IPS-NIHi7 (cell line): ENCODE measurements at regions not wholly inside any gene's neighbourhood (a gene's known extent, or its start where the extent isn't known, plus 50 kb on each side); places are given as distances from the start of the nearest gene placed in this dataset.

Experiments
- DNase-seq: peaks from one replicate; pipeline ENCODE4 v3.0.0; 2012; ENCODE audit warnings: mixed read lengths; ENCODE audit errors: extremely low spot score

DNA sequence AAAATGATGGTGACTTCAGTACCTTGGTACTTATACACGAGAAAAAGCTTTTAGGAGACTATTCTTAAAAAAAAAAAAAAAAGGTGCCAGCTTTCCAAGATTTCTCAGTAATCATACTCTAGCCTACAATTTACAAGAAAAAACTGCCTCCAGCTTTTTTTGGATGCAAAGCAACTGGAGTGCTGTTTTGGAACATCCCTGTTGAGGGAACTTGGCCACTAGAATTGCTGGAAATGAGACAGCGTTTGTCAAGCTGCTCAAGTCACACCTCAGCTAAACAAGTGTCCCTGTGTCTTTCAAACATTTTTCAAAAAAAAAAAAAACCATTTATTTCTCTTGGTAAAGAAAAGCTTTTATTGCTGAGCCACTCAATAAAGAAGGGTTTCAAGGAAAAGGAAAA is 413.1 kb upstream of the ARGLU1 start:
- DNase-seq: no peak

DNA sequence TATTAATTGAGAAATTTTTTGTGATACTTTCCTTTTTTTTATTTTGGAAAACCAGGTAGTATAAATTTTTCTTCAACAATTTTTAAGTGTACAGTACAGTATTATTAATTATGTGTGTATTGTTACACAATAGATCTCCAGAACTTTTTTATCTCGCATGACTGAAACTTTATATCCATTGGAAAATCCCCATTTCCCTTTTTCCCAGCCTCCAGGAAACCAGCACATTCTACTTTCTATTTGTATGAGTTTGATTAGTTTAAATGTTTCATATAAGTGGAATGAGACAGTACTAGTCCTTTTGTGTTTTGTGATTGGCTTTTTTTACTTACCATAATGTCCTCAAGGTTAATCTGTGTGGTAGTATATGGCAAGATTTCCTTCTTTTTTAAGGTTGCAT is 399.5 kb upstream of the ARGLU1 start:
- no peak for DNase-seq

DNA sequence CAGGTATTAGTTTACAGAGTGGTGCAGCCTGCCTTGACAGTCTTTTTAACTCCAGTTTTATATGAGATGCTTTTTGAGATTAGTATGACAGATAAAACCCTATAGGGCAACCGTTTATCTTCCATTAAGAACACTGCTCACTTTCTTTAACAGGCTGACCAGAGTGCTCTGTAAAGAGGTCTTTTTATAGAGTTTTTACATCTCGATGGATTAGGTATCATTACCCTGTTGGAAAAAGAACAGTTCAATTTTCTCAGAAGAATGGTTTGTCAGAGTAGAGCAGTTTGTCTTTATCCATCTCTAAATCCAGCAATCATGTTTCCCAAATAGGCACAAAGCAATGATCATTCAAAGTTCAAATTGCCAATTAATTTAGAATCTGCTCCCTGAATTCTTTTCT is 395.2 kb upstream of the ARGLU1 start:
- no peak for DNase-seq

DNA sequence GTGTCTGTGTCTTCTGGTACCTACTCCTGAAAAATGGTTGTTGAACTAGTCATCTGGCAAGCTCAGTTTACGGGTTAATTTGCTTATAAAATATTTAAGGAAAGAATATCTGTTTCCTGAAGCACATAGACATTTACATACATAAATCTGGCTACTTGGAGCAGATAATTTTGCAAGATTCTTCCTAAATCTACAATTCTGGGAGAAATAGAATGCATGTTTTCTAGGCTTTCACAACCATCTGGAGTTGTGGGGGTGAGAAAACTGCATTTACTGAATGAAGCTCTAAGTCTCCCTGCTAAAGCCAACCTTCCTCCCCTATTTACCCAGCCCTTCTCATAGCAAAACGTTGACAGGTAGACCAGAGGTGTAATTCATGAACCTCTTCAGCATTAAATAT is 393.7 kb upstream of the ARGLU1 start:
- DNase-seq: no peak

DNA sequence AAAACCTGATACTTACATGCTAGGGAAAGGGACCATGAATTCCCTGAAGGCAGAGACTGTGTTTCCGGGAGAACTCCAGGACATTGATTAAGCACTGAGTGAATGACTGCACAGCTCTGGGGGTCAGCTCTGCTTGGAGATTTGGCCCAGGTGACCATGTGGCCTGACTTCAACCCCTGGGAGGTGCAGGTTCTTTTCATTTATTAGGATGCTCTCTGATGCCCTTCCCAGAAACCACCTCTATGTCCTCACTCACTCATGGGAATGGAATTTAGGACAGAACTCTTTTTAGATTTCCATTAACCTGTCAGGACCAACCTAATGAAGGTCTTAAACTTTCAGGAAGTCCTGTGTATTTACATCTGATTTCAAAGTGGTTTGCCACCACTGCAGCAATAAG is 393.3 kb upstream of the ARGLU1 start:
- no peak for DNase-seq

DNA sequence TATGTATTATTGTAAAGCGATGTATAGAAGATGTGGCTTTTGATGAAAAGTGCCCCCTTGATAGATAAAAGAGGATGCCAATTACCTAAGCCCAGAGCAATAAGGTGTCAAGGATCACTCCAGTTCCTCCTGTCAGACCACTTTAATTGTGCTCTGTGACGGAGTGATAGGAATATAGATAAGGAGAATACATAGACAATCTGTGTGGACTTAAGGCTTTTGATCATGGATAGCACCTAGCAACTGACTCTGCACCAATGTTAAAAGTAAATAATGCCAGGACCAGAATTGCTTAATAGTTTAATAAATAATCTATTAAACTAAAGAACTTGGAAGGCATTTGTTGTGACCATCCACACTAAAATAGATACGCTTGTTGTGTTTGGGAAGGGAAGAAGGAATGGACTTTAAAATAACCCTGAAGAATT is 390.7 kb upstream of the ARGLU1 start:
- no peak for DNase-seq

DNA sequence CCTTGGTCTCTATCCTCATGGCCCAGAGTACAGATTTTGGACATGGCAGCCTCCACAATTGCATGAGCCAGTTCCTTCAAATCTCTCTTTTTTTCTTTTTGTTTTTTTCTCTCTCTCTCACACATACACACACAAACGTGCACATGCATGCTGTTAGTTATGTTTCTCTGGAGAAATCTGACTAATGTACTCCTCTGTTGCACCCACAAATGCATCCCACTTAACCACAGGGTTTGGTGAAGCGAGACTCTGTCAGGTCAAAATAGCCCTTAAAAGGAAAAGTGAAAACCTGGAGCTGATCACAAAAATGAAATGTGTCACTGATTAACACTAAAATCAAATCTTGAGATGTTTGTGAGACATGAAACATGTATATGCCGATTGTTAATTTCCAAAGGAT is 374.6 kb upstream of the ARGLU1 start:
- no peak for DNase-seq

DNA sequence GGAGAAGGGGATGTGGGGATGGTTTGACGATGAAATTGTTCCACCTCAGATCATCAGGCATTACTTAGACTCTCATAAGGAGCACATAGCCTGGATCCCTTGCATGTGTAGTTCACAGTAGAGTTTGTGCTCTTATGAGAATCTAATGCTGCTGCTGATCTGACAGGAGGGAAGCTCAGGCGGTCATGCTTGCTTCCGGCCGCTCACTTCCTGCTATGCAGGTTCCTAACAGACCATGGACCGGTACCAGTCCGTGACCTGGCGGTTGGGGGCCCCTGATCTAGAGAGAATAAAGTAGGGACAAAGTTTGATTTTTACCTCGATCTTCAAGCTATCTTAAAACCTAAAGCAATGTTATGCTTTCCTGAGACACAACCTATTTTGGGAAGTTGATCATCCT is 373.8 kb upstream of the ARGLU1 start:
- DNase-seq: no peak

DNA sequence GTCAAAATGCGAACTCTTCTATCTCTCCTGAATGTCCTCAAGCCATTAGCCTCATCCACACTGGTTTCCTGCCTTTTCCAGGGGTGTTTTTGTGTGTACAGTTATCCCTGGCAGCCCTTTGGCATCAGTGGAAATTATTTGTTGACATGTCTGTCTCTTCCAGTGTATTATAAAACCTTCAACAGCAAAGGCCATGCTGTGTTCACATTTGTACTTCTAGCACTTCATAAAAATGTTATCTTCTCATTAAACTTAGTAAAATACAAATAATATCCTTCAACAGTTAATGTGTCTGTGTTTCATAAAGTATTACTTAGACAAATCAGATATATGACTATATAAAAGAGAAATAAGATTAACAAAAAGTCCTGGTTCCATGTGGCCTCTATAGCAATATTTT is 359.5 kb upstream of the ARGLU1 start:
- DNase-seq: no peak

DNA sequence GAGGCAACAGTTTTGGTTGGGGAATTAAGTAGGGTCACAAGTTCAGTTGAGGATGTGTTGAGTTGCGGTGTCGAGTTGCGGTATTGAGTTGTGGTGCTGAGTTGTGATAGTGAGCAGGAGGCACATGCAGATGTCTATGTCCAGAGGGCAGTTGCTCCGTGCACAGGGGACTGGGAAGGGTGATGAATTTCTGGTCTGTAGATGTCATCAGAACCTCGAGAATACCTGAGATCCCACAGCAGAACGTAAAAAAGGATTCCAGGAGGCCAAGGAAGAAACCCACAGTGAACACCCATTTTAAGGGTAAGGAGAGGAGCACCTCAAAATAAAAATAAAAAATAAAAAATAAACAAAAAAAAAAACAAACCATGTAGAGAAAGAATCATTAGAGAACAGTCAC is 354.4 kb upstream of the ARGLU1 start:
- DNase-seq: no peak

DNA sequence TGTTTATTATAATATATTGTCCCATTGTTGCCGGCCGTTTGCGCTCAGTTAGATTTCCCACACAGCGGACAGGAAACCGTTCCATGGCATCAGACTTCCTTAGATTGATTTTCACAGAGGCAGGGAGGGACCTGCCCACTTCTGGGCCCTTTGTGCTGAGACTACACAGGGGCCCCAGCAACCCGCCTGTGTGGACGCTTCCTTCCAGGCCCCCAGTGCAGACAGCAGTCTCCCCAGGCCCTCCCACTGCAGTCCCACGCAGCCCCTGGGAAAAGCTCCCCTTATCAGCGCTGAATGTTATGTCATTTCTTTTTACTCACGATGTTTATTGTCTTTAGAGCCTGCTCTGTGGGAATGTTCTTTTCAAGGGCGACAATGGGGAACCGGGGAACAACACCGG is 351.7 kb upstream of the ARGLU1 start:
- no peak for DNase-seq

DNA sequence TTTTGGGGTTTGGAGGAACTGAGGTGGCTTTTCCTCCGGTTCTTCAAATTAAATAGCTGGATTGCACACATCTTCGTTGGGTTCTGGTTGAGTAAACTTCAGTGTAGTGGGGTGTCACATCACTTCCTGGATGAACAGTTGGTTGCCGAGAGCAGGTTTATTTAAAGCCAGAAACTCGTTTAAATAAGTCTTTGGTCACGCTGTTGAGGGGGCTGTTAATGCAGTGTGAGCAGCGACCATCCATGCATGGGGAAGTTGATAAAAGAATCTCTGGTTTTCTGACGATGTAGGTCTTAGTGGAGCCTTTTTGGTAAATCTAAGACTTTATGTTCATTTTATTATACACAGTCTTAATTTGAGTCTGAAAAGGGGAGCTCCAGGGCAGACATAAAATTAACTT is 351.2 kb upstream of the ARGLU1 start:
- DNase-seq: no peak

DNA sequence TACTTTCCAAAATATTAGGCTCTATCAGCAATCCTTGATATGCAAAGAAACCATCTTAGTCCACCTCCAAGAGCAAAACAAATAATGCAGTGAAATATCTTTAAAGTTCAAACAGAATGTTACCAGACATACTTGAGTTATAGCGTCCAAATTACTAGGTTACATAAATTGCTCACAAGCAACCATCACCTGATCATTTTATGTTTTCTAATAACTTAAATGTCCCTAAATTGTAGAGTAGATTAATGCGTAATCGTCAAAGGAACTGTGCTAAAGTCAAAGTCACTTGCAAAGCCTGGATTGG is 350.6 kb upstream of the ARGLU1 start:
- no peak for DNase-seq

DNA sequence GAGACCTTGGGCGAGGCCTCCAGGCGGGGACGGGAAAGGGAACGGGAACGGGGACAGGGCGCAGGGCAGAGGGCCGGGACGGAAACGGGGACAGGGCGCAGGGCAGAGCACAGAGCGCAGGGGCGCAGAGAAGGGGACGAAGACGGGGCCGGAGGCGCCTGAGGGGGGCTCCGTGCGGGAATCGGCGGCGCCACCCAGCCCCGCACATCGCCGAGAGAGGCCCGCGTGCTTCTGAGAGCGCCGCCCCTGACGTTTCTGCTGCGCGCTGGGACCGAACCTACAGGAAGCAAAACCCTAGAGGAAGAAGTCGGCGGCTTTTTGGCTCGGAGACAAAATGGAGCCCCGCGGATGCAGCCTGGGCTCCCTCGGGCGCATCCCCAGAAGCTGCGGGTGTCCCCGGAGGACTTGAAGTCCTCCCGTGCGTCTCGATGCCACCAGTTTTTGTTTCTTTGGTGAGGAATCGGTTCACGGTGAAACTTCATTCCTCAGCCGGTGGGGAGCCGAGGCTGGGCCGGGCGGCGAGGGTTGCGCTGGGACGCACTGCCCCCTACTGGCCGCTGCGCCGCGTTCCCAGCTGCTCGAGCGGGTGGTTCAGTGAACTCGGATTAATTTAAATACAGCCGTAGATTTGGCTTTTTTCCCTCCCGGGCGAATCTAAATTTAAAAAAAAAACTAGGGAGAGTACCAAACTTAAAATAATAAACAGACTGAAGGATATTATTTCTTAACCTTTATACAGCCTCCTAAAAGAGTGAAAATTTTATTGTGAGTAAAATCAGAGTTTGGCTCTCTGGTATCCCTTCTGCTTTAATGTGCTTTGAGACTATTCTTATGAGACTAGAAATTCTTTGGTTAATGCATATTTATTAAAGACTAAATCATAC is 350.0 kb upstream of the ARGLU1 start:
- DNase-seq: peak; percentile 81

DNA sequence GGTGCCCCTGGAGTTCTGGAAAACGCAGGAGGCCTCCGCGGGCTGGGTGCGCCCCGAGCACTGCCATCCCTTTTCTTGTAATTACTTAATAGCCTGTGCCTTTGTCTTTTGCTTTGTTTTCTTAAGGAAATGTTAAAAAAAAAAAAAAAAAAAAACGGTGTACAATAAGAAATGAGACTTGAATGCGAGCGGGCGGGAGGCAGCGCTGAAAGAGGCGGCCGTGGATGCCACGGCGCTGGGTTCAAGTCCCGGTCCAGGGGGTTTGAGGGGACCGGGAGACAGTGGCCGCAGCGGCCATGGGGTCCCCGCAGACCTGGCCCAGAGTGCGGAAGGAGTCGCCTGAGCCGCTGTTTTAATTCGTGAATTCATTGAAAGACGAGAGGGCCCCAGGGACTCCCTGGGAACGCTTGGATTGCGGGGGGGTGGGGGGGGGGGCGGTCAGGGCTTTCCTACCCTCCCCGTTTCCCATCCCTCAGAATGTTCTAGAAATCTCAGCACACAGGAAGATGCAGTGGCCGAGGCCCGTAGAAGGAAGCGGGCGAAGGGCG is 349.2 kb upstream of the ARGLU1 start:
- peak; percentile 28 for DNase-seq

DNA sequence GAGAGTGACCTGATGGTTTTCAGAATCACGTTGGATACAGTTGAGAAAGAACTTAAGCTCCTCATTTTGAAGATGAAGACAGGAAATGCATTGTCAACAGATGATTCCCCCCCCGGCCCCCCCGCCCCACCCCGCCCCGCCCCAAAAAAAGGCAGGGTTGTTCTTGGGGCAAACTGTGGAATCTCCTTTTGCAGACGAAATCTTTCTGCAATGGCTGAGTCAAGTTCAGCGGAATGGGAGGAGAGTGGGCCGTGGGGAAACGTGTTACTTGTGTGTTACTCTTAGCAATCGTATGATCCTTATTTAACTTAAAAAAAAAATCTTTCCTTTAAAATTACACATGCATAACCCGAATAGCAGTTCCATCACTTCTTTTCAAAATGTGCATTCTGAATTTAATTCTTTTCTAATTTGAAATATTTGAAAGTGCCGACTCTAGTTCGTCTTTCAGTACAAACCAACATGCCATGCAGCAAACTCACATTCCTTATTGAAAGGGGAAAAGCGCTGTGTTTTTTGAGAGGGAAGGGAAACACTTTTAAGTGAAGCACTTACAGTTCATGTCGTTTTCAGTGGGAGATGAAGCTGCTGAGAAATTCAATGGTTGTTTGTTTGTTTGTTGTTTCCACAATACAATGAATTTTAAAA is 348.5 kb upstream of the ARGLU1 start:
- DNase-seq: no peak

DNA sequence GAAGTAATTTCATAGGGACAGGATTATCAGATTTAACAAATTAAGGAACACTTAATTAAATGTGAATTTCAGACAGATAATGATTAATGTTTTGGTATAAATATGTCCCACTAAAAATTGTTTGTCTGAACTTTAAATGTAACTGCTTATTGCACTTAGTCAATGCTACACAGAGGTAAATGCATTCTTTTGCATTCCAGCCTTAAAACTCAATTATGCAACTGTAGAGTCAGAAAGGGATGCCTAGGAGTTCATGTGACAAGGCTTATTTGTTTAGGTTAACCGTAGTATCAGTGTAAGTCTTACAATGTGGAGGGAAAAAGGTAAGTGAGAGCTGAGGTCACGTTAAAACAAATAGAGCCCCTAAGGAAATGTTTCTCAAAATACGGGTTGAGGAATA is 347.2 kb upstream of the ARGLU1 start:
- no peak for DNase-seq

DNA sequence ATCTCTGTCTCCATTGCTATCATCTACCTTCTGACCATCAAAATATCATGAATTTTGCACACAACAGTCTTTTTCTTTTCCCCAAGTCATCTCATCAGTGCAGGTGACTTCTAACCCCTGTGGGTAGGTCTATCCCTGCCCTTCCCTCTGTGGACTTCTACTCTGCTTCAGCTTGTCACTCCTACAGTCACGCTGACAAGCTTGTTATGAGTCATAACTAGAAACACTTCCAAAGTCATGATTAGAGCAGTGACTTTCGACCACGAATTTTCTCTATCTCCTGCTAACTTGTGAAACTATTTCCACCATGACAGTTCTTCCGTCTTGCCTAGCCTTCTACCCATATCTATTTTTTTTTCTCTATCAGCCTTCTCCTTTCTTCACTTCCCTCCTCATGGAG is 343.7 kb upstream of the ARGLU1 start:
- no peak for DNase-seq

DNA sequence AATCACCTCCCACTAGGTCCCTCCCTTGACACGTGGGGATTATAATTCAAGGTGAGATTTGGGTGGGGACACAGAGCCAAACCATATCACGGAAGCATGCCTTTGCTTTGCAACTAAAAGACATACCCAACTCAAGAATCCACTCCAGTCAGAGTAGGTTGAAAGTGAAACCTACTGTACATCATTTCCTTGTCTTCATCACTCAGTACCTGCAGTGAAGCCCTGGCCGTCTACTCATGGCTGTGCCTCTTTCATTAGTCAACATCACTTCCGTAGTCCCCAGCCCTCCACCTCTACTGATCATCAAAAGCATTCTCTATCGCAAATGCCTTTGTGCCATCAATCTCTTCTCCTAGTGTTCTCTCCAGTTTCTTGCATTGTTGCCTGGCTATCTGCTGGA is 343.1 kb upstream of the ARGLU1 start:
- DNase-seq: no peak

DNA sequence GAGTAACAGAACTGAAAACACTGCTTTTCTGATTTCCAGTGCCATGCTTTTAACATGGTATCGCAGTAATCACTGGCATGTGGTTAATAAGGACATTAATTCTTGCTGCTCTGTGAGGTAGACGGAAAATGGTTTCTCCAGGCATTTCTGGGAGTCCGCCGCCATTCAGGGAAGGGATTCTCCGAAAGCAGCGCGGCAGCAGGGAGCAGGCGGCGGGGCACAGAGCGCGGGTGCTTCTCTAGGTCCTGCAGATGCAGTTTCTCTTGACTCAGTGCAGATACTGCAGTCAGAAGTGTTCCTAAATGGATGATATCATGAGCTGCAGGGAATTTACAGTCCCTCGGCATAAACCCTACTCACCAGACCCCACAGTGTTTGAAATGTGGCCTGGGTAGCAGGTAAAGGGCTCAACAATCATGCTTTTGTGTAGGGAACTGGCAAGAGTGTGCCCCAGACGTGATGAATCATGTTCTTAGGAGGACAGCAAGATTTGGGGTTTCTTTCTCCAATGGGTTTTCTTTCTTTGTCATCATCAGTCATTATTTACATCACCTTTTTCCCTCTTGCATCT is 338.6 kb upstream of the ARGLU1 start:
- DNase-seq: no peak

DNA sequence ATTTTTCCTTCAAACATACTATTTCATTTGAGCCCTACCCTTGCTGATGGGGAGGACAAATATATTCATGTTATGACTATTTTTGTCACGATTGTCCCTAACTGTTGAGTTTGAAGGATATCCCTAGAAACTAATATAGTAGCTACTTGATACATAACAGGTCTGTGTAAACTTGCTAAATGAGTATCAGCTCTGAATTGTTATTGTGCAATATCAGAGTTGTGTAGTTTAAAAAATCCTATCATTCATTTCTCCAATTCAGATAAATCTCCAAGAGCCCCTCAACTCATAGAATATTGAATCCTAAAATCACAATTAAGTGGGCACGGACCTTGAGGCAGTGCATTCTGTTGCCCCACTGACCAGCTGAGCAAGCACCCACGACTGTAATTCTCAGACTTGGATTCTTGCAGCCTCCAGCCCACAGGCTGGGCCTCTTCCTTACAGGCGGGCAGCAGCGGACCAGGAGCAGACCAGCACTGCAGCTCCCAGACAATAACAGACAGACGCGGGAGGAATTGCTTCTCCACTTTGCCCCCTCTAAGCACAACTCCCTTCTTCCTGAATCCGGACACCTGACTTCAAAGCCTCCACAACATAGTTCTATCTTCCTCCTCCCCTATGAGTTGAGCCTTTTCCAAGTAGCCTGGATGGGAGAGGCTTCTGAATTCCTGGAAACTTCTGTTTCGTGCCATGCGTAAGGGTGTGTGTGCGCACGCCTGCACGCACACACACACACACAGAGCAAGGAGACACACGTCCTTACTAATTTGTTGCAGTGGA is 337.6 kb upstream of the ARGLU1 start:
- no peak for DNase-seq

DNA sequence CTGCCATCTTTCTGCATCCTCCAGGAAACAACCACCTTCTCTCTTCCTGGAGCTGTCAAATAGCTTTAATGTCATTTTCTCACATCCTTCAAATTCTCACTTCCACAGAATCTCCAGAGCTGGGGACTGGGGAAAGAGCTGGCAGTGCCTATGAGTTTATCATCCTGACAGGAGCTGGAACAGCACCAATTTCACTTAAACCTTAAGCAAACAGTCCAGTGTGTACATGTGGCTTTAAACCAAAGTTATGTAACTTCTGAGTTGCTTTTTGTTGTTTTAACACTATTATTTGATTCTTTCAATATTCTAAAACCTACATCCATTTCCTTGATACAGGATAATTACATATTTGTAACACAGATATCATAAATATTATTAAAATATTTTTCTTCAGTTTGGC is 331.5 kb upstream of the ARGLU1 start:
- no peak for DNase-seq
